ENCODE measurements at regions not wholly inside any gene's neighbourhood (a gene's known extent, or its start where the extent isn't known, plus 50 kb on each side); places are given as distances from the start of the nearest gene placed in this dataset.

GRCh38 chr9:8221462-8221861, 421.9 kb upstream of the DMAC1 start:
- no peak for TF ChIP-seq CTCF (IDR thresholded peaks at IDR 0.05)
- TF ChIP-seq EZH2 (IDR thresholded peaks at IDR 0.05), result no peak
